D721Med (cell line): ENCODE measurements at regions not wholly inside any gene's neighbourhood (a gene's known extent, or its start where the extent isn't known, plus 50 kb on each side); places are given as distances from the start of the nearest gene placed in this dataset.

Experiments
- DNase-seq: peaks from one replicate; pipeline ENCODE4 v3.0.0; 2011; ENCODE audit warnings: low spot score; ENCODE audit not compliant: insufficient read length
- FAIRE-seq: peaks from 2 replicates; lab custom pipeline; 2011; peaks lifted over from hg19 to GRCh38; lab: Jason Lieb, UNC
- TF ChIP-seq, protein P1 (sequence below): IDR thresholded peaks from 2 replicates; pipeline ENCODE4 v1.5.1; 2012; ENCODE audit warnings: mild to moderate bottlenecking, control low read depth; ENCODE audit not compliant: insufficient read depth; ENCODE audit errors: missing control alignments

DNA sequence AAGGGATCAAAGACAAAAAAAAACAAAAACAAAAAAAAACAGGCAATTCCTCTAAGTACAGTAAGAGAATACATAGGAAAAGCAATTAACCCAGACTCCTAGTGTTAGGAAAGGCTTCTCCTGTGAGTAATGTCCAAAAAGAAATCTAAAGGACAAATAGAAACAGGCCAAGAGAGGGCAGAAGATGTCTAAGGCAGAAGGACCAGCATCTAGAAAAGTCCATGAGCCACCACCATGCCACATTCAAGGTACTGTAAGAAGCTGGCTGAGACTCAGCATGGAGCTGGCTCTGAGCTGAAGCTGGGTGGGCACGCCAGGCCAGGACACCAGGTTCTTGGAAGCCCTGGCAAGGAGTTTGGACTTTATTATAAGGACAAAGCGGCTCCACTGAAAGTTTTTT, 118.1 kb upstream of the FRY start:
- DNase-seq (no peak), FAIRE-seq (no peak)
- TF ChIP-seq, protein P1, sequence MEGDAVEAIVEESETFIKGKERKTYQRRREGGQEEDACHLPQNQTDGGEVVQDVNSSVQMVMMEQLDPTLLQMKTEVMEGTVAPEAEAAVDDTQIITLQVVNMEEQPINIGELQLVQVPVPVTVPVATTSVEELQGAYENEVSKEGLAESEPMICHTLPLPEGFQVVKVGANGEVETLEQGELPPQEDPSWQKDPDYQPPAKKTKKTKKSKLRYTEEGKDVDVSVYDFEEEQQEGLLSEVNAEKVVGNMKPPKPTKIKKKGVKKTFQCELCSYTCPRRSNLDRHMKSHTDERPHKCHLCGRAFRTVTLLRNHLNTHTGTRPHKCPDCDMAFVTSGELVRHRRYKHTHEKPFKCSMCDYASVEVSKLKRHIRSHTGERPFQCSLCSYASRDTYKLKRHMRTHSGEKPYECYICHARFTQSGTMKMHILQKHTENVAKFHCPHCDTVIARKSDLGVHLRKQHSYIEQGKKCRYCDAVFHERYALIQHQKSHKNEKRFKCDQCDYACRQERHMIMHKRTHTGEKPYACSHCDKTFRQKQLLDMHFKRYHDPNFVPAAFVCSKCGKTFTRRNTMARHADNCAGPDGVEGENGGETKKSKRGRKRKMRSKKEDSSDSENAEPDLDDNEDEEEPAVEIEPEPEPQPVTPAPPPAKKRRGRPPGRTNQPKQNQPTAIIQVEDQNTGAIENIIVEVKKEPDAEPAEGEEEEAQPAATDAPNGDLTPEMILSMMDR = no peak

DNA sequence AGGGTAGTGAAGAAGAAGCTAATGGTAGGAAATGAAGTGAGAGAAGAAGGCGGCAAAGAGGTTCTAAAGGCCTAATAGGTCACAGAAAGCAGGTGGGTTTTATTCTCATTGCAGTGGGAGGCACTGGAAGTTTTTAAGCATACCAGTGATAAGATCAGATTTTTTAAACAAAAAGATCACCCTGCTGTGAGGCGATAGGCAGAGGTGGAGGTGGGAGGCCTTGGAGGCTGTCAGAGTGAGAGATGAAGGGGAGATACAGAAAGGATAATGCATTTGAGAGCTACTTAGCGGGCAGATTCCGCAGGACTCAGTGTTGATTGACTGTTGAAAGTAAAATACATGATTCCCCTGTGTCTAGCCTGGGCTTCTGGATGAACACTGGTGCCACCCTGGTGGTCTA, 116.7 kb upstream of the FRY start:
- FAIRE-seq = no peak
- DNase-seq = no peak
- TF ChIP-seq, protein P1 = no peak

DNA sequence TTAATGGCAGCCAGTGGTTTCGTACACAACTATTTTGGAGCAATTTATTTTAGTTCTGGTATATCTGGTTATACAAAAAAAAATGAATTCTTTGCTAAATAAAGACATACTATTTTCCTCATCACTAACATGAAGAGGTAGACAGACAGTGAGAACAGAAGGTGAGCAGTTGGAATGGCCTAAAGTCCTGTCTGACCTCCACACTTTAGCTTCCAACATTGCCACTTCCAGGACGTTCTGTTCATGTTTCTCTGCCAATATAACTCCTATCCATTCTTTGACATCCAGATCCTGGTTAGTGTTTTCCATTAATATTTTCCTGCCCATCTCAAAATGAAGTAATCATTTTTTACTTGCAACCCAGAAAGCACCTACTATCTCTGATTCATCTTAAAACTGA, 112.9 kb upstream of the FRY start:
- DNase-seq (no peak), FAIRE-seq (no peak)
- TF ChIP-seq, protein P1 = no peak

DNA sequence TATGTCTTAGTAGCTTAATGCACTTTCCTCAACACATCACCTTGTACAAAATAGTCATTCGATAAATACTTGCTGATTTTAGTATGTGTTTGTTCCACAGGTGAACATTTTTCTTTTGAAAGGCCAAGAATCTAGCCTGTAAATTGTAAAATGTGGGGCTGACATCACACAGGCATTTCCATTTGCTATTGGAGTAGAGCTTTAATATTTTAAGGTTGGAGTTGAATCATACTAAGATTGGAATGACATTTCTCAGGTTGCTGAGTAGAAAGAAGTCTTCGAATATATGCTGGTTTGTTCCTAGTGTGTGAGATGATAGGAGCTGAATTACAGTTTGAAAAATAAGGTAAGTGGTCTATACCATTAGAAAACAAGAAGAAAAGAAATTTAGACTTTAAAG, 112.3 kb upstream of the FRY start:
- DNase-seq (no peak), FAIRE-seq (no peak)
- TF ChIP-seq, protein P1 = no peak

DNA sequence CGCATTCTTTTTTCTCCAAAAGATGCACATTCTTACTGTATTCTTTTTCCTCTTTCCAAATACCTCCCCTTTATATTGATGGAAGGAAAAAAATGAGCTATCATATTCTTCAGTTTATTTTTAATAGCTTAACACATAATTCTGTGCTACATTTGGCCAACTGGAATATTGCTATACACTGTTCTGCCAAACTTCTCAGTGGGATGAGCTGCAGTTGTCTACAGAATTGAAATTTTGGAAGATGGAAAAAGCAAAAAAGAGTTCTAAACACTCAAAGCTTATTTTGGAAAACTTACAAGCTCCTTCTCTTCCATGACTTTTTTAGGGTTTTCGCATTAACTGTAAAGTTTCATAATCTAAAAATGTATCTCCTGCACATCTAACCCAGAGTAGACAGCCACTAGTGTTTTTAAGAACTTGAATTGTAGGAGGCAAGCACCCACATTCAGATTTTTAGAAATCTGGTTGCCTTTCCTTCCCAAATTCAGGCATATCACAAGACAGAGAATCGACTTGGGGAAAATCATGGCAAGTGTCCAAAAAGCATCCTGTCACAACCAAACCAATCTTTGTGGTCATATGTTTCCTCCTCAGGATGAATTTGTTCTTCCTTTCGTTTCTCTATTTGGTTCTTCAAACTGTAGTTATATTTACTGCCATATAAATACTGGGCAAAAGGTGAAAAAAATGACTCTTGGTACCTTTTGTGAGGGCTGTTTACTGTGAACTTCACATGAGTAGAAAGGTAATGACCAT, 111.4 kb upstream of the FRY start:
- FAIRE-seq = no peak
- TF ChIP-seq, protein P1 = no peak
- no peak for DNase-seq

DNA sequence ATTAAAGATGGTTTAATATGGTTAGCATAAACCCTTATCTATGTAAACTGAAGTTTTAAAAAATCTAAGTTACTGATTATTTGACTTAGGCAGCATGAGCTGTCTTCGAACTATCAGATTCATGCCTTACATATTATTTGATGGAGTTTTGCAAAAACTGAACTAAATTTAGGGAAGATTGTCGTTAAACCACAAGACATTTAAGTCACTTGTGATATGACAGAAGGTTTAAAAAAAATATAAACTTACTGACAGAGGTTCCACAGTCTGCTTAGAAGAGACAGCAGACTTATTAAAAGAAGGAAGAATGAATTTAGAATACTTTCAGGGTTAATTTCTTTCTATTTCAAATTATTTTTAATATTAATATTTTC, 110.9 kb upstream of the FRY start:
- TF ChIP-seq, protein P1 = no peak

DNA sequence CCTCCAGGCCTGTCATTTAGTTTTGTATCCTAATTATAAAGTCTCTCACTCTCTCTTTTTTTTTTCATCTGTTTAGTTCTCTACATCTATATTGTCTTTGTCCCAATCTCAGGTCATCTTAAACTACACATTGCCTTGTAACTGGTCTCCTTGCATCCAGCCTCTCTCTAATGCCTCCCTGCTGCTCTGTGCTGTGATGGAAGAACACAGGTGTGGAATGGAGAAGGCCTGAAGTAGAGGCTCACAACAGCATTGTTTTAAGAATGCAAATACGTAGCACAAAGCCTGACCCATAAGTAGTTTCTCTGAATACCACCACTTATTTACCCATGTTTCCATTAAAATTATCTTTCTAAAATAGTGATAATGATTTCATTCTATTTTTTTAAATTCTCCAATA, 108.8 kb upstream of the FRY start:
- no peak for DNase-seq
- TF ChIP-seq, protein P1 = no peak
- FAIRE-seq = no peak

More for the DNA sequence above, 110.9 kb upstream of the FRY start:
- FAIRE-seq (no peak), DNase-seq (no peak)
